B cell (primary cell): ENCODE measurements at regions not wholly inside any gene's neighbourhood (a gene's known extent, or its start where the extent isn't known, plus 50 kb on each side); places are given as distances from the start of the nearest gene placed in this dataset.

ENCODE experiments used
- ATAC-seq: fragments of 200-7000 bp; cut with Tn5 transposase; one replicate; pipeline ENCODE4 v1.10.0; 2021; ENCODE audit warnings: low read depth, mild to moderate bottlenecking, moderate number of reproducible peaks, moderate library complexity
- CTCF ChIA-PET: fragments of 350-600 bp; sonication (Branson Sonifier 250); formaldehyde crosslinking; loops from one replicate; lab custom pipeline; 2021; ENCODE audit warnings: antibody characterized with exemption, inconsistent platforms; lab: Charles Lee
- POLR2A ChIA-PET: fragments of 350-600 bp; sonication (Branson Sonifier 250); formaldehyde crosslinking; loops from one replicate; lab custom pipeline; 2021; ENCODE audit warnings: antibody characterized with exemption; lab: Charles Lee
- DNase-seq: peaks from one replicate; pipeline ENCODE4 v3.0.0; 2013
- H2AFZ ChIP-seq: 2 replicates; pipeline ENCODE4 v1.6.1; 2012; ENCODE audit warnings: mild to moderate bottlenecking, low read depth, low read length; ENCODE audit not compliant: insufficient read depth, poor library complexity, severe bottlenecking
- H3K27ac ChIP-seq, 2 donors: 1 replicate in 1 of 2; 2 replicates in 1 of 2; pipeline ENCODE4 v1.5.1; 2012 to 2013; ENCODE audit warnings: low read length in 2 of 2, mild to moderate bottlenecking in 2 of 2, moderate library complexity in 1 of 2
- H3K27me3 ChIP-seq, 4 experiments: fragments of 200-600 bp in 1 of 4; sonication (generic) in 1 of 4; replicated peaks in 1 of 4; 1 replicate in 2 of 4; 2 replicates in 2 of 4; pipeline versions ENCODE4 v1.6.1 to v1.7.0; 2013 to 2016; ENCODE audit warnings: low read length in 3 of 4, mild to moderate bottlenecking in 2 of 4, mixed read lengths in 1 of 4, moderate library complexity in 1 of 4; ENCODE audit not compliant: insufficient read depth in 4 of 4, control insufficient read depth in 3 of 4; ENCODE audit errors: control extremely low read depth in 1 of 4
- H3K36me3 ChIP-seq, 2 experiments: replicated peaks in 1 of 2; 1 replicate in 1 of 2; 2 replicates in 1 of 2; pipeline versions ENCODE4 v1.6.1 to v1.7.1; 2013; ENCODE audit warnings: low read length in 1 of 2; ENCODE audit not compliant: insufficient read depth in 2 of 2, control insufficient read depth in 1 of 2; ENCODE audit errors: control extremely low read depth in 1 of 2, extremely low read depth in 1 of 2
- H3K4me1 ChIP-seq, 2 donors: fragments of 200-600 bp in 1 of 2; sonication (generic) in 1 of 2; 1 replicate in 1 of 2; 2 replicates in 1 of 2; pipeline versions ENCODE4 v1.5.1 to v1.6.1; 2013 to 2017; ENCODE audit warnings: low read length in 2 of 2; ENCODE audit not compliant: control insufficient read depth in 2 of 2, insufficient read depth in 2 of 2
- H3K4me2 ChIP-seq: replicated peaks from 2 replicates; pipeline ENCODE3; 2012; ENCODE audit warnings: mild to moderate bottlenecking, low read depth, low read length; ENCODE audit not compliant: poor library complexity, severe bottlenecking
- H3K4me3 ChIP-seq, 5 experiments: fragments of 200-600 bp in 1 of 5; sonication (generic) in 1 of 5; 1 replicate in 3 of 5; 2 replicates in 2 of 5; pipeline versions ENCODE4 v1.5.1 to v1.7.0; 2011 to 2016; ENCODE audit warnings: low read length in 4 of 5, mild to moderate bottlenecking in 4 of 5, low read depth in 2 of 5, control low read depth in 1 of 5, moderate library complexity in 1 of 5; ENCODE audit not compliant: insufficient read depth in 1 of 5; ENCODE audit errors: control extremely low read depth in 1 of 5, extremely low read depth in 1 of 5
- H3K79me2 ChIP-seq: fragments of 200-600 bp; sonication (generic); one replicate; pipeline ENCODE4 v1.6.0; 2016; ENCODE audit warnings: low read length; ENCODE audit not compliant: control insufficient read depth, insufficient read depth
- H3K9ac ChIP-seq: fragments of 200-600 bp; sonication (generic); 2 replicates; pipeline ENCODE4 v1.6.1; 2017; ENCODE audit warnings: mild to moderate bottlenecking, low read length, moderate library complexity
- H3K9me3 ChIP-seq, 3 donors: one replicate each; pipeline versions ENCODE4 v1.6.1 to v1.7.1; 2013; ENCODE audit warnings: low read length in 2 of 3; ENCODE audit not compliant: control insufficient read depth in 2 of 3, insufficient read depth in 1 of 3; ENCODE audit errors: control extremely low read depth in 1 of 3
- H4K20me1 ChIP-seq: 2 replicates; pipeline ENCODE4 v1.6.0; 2012; ENCODE audit warnings: mild to moderate bottlenecking, low read length; ENCODE audit not compliant: insufficient read depth, control insufficient read depth, poor library complexity, severe bottlenecking
- H3K27ac Mint-ChIP-seq: one replicate; pipeline ENCODE4 v1.8.0; 2021; ENCODE audit warnings: mixed read lengths
- H3K27me3 Mint-ChIP-seq: one replicate; pipeline ENCODE4 v1.8.0; 2021; ENCODE audit warnings: mixed read lengths
- H3K4me1 Mint-ChIP-seq: one replicate; pipeline ENCODE4 v1.8.0; 2021; ENCODE audit warnings: mixed read lengths
- H3K4me3 Mint-ChIP-seq: one replicate; pipeline ENCODE4 v1.8.0; 2021; ENCODE audit warnings: mixed read lengths
- H3K9me3 Mint-ChIP-seq: one replicate; pipeline ENCODE4 v1.8.0; 2022; ENCODE audit warnings: mixed read lengths; ENCODE audit not compliant: insufficient read depth
- CTCF ChIP-seq: fragments of 200-600 bp; IDR thresholded peaks from one replicate; pipeline ENCODE4 v1.8.0; 2022; ENCODE audit warnings: antibody characterized with exemption, mild to moderate bottlenecking
- EZH2 ChIP-seq: IDR thresholded peaks from 2 replicates; pipeline ENCODE4 v1.6.1; 2012; ENCODE audit warnings: borderline replicate concordance, low read depth, mild to moderate bottlenecking, moderate library complexity, low read length; ENCODE audit not compliant: insufficient read depth, poor library complexity, severe bottlenecking
- WGBS: methylation state at CpG from one replicate; pipeline ENCODE4 v1.1.5; 2013; ENCODE audit warnings: missing lambda C conversion rate; ENCODE audit not compliant: insufficient coverage; 5-methylcytosine and 5-hydroxymethylcytosine counted together
- intact Hi-C: fragments of 100-400 bp; cut with micrococcal nuclease; formaldehyde crosslinking; loops from one replicate; pipeline ENCODE4 v1.10.0; 2022

- ChIA-PET POLR2A (no interaction called here), CTCF (no interaction called here)
- no peak overlapping the region for H3K27ac Mint-ChIP-seq
- intact Hi-C loops: no loop called here
- no peaks in the 10 kb centered on the region for H3K9me3 Mint-ChIP-seq
- Histone ChIP-seq H2AFZ (no peak overlapping the region), H3K9me3 (peaks cover 0 to 6% (median 0%) of the 10 kb centered on the region in 3 donors), H3K27ac (no peak overlapping the region), H3K27me3 (no peaks in the 10 kb centered on the region), H3K79me2 (no peaks in the 10 kb centered on the region), H3K36me3 (no peaks in the 10 kb centered on the region), H3K4me2 (no peak overlapping the region), H3K9ac (no peak overlapping the region), H3K4me1 (no peaks in the 10 kb centered on the region), H3K4me3 (no peak overlapping the region), H4K20me1 (no peaks in the 10 kb centered on the region)
- no peak for ATAC-seq
- TF ChIP-seq EZH2: no peak
- no peak for TF ChIP-seq CTCF
- no peak for DNase-seq
- WGBS: no CpG with 5 or more reads among the region's 3 CpGs
- H3K4me1 Mint-ChIP-seq: no peaks in the 10 kb centered on the region
- H3K27me3 Mint-ChIP-seq: peaks cover 3% of the 10 kb centered on the region
- H3K4me3 Mint-ChIP-seq: no peak overlapping the region
These were observed 87.2 kb upstream of the CADM1 start for GRCh38 chr11:115591380-115591779.

GRCh38 chr11:115590254-115590653, 86.0 kb upstream of the CADM1 start:
- no peak for ATAC-seq
- WGBS: 87% methylated on average over 6 of the region's 7 CpGs
- H3K4me2 ChIP-seq: no peak overlapping the region

More at GRCh38 chr11:115590254-115590653, 86.0 kb upstream of the CADM1 start:
- H3K27ac ChIP-seq: no peak overlapping the region
- H3K27ac Mint-ChIP-seq: no peak overlapping the region
- H3K9ac ChIP-seq: no peak overlapping the region
- no peaks in the 10 kb centered on the region for H3K36me3 ChIP-seq
- no peaks in the 10 kb centered on the region for H3K9me3 Mint-ChIP-seq
- intact Hi-C loops: no loop called here
- POLR2A ChIA-PET: no interaction called here
- H3K4me1 ChIP-seq: no peaks in the 10 kb centered on the region
- H2AFZ ChIP-seq: no peak overlapping the region
- peaks cover 0 to 6% (median 0%) of the 10 kb centered on the region in 3 donors for H3K9me3 ChIP-seq
- no peak for DNase-seq
- H3K4me1 Mint-ChIP-seq: no peaks in the 10 kb centered on the region
- H4K20me1 ChIP-seq: no peaks in the 10 kb centered on the region
- no peaks in the 10 kb centered on the region for H3K79me2 ChIP-seq
- TF ChIP-seq EZH2 (no peak), CTCF (no peak)
- CTCF ChIA-PET: no interaction called here
- H3K27me3 Mint-ChIP-seq: peaks cover 3% of the 10 kb centered on the region
- H3K4me3 Mint-ChIP-seq: no peak overlapping the region
- no peak overlapping the region for H3K4me3 ChIP-seq
- H3K27me3 ChIP-seq: no peaks in the 10 kb centered on the region
